NCI-H2196 (cell line): ENCODE measurements at regions not wholly inside any gene's neighbourhood (a gene's known extent, or its start where the extent isn't known, plus 50 kb on each side); places are given as distances from the start of the nearest gene placed in this dataset.

Source experiments
- DNase-seq: peaks from one replicate; lab custom pipeline; 2025; ENCODE audit not compliant: unreplicated experiment; lab: John Stamatoyannopoulos, UW

- no peak for DNase-seq
Observed at GRCh38 chr6:43985329-43985728, 141.9 kb downstream of the MRPL14 start.

DNA sequence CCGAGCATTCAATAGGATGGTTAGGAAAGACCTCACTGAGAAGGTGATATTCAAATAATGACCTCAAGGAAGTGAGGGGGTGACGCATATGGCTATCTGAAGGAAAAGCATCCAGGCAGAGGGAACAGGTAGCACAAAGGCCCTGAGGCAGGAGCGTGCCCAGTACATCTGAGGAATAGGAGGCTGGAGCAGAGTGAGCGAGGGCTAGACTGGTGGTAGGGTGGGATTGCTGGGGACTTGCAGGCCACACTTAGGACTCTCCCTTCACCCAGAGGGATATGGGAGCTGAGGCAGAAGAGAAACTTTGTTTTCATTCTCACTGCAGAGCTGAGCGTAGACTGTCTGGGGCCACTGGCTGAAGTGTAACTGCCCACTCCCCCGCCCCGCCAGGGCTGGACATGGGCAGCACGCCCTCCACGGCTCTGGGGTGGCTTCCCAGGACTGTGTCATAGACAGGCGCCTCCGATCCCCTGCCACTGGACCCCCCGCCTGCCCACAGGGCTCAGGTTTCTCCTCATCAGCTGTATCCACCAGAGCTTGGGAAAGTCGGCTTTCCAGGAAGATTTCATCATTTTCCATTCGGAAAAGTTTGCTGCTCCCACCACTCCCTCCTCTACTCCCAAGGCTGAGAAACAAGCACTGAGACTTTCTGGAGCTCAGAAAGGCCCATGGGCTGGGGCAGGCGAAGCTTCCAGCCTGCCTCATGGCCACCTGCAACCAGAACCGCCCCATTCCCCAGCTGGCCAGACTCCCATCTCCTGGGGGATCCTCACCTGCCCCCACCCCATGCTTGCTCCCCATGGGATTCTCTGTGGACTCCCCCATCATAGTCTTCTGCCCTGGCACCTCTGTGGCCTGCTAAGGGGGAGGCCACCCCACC is 142.6 kb downstream of the MRPL14 start:
- no peak for DNase-seq

GRCh38 chr6:43983632-43984031 is 143.6 kb downstream of the MRPL14 start:
- DNase-seq, result no peak

- DNase-seq, result no peak
Observed at GRCh38 chr6:43983191-43983590, 144.1 kb downstream of the MRPL14 start.

DNA sequence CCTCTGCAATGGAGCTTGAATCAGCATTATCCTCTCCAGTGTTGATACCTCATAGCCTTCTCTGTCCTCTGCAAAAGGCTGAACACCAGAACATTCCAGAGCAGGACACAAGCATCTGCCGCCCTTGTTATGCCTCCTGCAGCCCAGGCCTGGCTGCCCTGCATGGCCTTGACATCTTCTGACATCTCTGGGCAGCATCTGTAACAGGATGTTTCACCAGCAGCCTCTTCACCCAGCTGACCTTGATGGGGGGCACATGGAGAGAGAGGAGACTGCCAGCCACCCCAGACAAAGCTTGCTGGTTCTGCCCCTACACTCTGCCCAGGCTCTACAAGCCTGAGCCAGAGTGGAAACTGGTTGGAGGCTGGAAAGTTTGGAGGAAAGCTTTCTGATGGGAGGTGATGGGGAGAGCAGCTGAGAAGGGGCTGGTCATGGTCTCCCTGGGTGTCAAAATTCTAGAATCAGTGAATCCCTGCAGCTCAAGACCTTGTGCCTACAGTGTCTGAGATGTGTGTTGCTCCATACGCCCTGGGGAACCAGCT is 145.1 kb downstream of the MRPL14 start:
- no peak for DNase-seq

DNA sequence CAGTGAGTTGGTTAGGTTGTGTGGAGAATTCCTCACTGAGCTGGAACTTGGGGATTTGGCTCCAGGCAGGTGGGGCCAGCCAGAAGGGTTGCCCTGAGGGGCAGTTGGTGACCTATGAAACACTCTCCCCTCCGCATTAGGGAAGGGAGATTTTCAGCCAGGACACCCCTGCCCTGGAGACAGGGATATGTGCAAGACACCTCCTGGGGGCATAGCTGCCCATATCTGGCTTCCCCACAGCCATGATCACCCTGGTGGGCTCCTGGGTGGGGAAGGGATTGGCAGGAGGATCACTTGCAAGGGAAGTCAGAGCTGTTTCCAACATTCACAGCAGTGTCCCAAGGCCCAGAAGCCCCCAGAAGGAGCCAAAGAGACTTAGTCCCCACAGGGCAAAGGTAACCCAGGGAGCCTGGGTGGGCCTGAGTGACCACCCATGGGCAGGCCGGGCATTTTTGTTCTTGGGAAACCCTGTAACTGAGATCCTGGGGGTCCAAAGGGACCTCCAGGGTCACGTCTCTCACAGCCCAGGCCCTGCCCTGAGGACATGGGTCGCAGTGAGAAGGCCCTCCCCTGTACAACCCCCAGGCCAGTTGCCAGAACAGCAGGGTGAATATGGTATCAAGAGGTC is 145.8 kb downstream of the MRPL14 start:
- DNase-seq, result no peak

- no peak for DNase-seq
Observed at GRCh38 chr6:43980004-43980795, 147.1 kb downstream of the MRPL14 start.

DNA sequence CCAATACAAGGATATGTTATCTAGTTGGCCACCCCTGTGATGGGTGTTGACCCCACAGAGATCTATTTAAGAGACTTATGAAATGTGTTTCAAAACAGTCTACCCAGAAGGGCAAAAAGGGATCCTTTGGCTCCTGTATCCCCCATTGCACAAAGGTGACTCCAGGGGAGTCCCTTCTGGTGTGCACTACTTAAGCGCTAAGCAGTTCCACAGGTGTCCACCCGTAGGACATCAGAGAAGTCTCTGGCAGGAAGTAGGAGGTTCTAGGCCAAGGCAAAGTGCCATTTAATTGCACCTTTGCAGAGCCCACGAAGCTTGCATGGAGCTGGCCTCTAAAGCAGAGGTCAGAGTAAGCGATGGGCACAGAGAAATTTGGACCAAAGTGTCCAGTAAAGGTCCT is 147.7 kb downstream of the MRPL14 start:
- DNase-seq, result no peak

- DNase-seq, result no peak
Observed at GRCh38 chr6:43978473-43979346, 148.5 kb downstream of the MRPL14 start.

DNA sequence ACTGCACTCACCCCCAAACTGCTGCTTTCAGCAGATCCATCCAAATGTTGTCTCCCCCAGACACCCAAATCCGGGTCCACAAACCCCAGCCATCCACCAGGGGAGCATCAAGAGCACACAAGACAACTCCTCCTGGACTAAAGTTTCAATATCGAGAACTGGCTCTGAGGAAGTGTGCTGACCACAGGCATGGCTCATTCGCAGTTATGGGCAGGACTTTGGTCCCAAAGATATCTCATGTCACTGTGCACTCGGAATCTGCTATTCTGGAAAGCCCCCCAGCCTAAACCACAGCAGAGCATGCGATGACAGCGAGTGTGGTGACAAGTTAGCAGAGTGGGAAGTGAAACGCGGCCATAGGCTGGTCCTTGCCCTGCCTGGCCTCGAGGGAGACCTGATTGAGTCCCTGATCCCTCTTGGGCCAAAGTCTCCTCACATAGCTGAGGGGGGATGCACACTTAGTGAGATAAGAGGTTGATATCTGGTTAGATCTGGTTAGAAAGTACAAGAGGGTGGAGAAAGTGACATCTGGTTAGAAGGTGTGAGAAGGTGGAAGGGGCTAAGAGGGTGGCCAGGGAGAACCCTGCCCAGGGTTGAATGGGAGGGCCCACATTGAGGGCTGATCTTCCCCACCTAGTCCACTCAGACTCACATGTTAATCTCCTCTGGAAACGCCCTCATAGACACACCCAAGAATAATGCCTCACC is 149.7 kb downstream of the MRPL14 start:
- DNase-seq, result no peak

GRCh38 chr6:43976706-43977403 is 150.4 kb downstream of the MRPL14 start:
- DNase-seq, result no peak

DNA sequence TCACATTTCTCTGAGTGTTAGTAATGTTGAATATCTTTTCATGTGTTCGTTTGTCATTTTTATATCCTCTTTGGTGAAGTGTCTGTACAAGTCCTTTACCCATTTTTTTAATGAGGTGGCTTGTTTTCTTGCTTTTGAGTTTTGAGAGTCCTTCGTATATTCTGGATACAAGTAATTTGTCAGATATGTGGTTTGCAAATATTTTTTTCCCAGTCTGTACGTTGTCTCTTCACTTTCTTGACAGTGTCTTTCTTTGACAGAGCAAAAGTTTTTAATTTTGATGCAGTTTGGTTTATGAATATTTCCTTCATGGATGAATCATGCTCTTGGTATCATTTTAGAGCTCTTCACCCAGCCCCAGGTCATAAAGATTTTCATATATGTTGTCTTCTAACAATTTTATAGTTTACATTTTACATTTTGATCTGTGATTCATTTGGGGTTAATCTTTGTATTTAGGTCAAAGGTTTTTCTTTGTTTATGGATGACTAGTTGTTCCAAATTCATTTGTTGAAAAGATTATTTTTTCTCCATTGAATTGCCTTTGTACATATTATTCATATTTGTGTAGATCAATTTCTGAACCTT is 152.5 kb downstream of the MRPL14 start:
- DNase-seq, result no peak

DNA sequence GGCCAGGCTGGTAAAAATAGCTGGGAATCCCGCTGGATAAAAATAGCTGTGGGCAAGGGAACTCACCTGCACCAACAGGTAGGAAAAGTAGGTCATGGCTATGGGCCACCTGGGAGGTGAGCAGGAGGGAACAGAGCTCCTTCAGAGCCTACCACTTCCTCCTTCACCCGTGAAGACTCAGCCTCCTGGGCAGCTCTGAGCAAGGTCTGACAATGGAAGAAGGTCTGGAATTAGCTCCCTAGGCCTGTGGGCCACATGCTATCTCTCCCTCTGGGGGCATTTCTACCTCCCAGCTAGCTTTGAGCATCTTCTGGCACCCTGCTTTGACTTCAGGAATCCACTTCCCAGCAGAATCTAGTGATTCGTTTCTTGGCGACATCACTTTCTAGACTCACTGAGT is 153.9 kb downstream of the MRPL14 start:
- DNase-seq, result no peak

DNA sequence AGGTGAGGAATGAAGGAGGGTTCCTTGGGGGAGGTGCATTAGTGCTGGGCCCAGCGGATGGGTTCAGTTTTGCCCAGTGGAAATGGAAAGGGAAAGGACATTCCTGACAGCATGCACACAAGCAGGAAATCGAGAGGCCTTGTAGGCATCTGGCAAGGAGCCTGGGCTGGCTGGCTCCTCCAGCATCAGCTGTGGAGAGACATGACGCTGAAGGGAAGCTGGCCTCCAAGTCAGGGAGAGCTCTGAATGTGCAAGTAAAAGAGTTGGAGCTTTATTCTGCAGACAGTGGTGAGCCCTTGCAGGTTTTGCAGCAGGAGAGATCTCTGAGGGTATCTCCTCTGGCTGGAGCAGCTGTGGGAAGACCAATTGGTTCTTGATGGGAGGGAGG is 154.3 kb downstream of the MRPL14 start:
- DNase-seq, result peak; percentile 71

DNA sequence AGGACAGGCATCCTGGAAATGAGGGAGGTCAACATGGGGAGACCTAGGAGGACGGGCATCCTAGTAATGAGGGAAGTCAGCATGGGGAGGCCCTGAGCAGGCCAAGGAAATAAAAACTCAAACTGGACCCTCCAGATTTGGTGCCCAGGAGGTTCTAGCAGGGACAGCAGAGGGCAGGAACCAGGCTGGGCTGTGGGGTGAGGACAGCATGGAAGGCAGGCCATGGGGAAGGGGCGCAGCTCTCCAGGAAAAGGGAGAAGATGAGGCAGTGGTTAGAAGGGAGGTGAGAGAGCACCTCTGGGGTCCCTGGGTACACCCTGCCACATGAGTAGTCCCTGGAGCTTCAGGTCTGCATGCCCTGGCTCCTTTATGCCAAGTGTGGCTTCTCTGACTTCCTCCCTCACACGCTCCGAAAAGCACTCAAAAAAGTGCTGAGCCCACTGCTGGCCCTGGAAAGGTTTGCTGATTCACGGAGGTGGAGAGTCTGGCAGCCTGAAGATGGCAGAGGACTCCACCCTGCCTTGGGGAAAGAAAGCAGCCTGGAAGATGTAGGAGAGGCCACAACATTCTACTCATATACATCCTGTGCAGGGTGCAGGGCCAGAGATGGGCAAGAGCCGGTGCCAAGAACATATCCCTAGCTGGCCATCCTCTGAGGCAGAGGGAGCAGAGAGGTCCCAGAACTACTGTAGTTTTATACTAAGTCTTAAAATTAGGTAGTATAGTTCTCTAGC is 154.9 kb downstream of the MRPL14 start:
- no peak for DNase-seq

GRCh38 chr6:43971776-43972126 is 155.5 kb downstream of the MRPL14 start:
- DNase-seq, result no peak

DNA sequence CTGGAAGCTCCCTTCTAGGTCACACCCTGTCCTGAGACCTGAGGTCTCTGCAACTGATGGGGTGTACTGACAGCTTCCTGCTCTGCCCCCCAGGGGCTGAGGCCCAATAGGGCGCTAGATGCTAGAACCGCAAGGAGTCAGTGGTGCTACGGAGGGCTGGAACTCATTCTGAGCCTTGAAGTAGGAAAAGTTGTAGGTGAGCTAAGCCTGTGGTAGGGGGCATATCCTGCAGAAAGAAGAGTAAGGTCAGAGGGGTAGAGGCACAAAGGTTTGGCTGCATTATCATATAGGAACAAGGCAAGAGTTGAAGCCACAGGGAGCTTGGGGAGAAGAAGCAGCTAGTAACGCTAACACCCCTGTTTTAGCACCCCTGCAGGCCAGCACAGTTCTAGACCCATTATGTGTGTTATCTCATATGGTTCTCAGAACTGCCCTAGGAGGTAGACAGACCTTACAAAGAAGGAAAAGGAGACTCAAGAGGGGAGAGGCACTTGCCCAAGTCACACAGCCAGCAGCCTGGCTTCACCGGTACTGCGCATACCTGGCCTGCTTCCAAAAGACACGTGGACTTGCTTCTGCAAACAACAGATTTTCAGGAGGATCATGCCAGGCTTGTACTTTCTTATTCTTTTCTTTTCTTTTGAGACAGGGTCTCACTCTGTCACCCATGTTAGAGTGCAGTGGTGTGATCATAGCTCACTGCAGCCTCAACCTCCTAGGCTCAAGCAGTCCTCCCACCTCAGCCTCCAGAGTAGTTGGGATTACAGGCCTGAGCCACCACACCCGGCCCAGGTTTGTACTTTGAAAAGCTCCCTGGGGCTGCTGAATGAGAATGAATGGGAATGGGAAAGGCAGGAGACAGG is 156.1 kb downstream of the MRPL14 start:
- DNase-seq, result no peak
